GM19372 (cell line): ENCODE measurements at regions not wholly inside any gene's neighbourhood (a gene's known extent, or its start where the extent isn't known, plus 50 kb on each side); places are given as distances from the start of the nearest gene placed in this dataset.
"Not testable (repeated sequence)": the region's sequence is repeated elsewhere in the genome, so short reads cannot be mapped to it uniquely, and the experiment has no call there.

Source experiments
- ATAC-seq: cut with Tn5 transposase; IDR thresholded peaks from one replicate; pipeline ENCODE4 v1.9.1; 2021; ENCODE audit warnings: mild to moderate bottlenecking, low read depth, moderate library complexity; ENCODE audit not compliant: unreplicated experiment

DNA sequence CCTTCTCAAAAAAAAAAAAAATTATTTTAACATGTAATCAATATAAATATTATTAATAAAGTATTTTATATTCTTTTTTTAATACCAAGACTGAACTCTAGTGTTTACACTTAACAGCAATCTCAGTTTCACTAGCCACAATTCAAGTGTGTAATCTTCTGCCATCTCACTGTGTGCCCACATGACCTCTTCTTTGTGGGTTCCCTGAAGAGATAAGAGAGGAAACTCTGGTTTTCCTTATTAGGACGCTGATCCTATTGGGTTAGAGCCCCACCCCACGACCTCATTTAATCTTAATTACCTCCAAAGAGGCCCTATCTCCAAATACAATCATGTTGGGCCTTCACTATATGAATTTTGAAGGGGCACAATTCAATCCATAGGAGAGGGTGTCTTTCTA lies 177.6 kb downstream of the STK31 start:
- ATAC-seq = no peak

DNA sequence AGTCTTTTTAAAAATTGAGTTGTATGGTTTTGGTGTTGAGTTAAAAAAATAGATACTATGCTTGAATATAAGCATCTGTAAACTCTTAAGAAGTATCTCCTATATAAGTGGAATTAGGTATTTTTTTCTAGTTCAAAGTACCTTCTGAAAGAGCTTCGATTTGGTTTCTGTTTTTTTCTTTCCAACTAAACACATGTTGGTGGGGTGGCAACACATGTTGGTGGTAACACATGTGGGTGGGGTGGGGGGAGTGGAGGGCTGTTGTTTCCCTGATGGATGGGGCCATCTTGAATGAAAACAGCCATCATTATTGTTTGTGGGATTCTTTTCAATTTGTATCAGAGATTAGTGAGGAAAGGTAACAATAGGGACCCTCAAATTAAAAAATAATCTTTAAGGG lies 178.9 kb downstream of the STK31 start:
- no peak for ATAC-seq

DNA sequence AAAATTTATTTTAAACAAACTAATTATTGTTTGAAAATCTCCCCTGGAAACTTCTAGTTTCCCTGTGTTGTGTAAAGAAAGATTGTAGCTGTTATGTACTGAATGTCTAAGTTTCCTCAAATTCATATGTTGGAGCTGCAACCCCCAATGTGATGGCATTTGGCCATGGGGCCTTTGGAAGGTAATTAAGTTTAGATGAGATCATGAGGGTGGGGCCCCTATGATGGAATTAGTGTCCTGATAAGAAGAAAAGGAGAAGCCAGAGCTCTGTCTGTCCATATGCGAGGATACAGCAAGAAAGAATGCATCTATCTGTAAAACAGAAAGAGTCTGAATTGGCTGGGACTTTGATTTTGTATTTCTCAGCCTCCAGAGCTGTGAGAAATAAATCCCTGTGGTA lies 179.5 kb downstream of the STK31 start:
- ATAC-seq = no peak

DNA sequence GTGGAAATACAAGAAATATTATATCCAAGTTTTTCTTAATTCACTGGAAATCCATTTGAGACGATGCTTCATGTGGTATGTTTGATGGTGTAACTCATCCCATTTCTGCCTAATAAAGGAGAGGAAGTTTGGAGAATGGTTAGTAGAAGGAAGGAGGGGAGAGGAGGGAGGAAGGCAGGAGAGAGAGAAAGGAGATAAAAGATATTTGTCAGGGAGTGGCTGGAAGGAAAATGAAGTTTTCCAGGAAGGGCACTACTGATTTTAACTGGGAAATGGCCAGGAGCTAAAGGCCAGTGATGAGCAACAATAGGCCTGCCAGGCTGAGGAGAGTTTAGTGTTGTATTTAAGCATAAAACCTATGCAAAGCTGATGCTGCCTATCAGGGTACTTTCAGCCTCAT lies 182.0 kb downstream of the STK31 start:
- no peak for ATAC-seq

DNA sequence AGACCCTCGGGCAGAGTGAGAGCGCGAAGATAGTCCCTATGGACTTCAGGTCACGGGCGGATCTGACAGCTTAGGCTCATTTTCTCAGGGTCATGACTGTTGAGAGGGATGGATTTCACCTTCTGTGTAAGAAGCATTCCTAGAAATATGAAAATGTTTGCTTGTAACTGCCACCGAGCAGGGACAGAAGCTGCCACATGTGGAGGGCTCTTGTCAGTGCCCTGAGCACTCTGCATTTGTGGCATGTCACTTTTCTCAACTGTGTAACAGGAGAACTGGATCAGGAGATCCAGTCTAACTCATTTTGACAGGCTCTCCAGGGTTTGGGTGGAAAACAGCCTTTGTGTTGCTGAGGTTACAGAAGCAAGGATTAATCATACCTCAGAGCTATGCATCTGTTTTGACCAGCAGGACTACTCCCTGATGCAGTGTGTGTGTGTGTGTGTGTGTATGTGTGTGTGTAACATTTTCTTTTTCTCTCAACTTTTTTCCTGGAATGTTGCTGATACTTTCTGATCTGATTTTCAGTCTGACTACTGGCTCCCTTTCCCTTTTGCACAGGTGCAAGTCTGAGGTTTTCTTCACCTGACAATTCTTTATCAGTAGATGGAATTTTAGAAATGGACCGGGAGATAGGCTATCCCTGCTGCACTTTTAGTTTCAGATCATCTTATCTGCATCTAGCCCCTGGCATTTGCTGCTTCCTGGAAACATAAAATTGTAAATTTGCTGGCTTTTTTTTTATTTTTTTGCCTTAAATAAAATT lies 183.3 kb downstream of the STK31 start:
- ATAC-seq = no peak

DNA sequence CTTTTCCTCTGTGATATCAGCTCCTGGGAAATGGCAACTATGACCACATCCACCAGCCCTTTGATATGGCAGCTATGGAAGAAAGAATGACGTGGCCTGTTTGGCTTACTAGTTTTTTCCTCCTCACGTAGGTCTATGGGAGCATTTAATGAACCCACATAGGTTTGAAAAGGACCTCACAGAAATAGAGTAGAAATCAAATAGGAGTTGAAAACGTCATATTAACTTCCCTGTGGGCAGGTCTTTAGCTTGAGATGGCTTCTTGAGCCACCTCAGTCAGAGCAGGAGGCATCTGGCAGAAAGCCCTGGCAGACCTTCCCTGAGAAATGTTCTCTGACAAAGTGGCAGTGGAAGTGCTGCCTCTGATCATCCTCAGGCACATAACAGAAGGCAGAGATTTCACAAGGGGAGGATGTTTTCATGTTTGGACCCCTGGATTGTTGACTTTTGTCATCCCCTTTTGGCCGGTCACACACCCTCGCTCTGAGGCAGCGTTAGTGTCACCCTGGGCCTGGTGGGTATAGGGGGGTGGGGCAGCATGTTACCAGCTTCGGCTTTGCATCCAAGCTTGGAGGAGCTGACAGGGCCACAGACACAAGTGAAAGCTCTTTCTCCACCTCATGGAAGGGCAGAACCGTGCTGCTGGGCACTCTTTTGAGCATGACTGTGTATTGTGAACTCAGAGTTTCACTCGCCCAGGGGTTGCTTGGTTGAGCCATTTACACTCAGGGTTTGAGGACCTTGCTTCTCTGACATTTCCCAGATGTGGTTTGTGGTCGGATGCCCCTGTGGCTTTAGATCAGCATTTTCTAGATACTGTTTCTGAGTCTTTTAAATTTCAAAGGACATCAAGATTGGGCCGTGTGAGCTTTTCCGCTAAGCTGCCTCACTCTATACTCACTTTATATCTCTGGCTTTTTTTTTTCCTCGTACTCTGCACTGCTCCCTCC lies 184.2 kb downstream of the STK31 start:
- ATAC-seq = no peak

DNA sequence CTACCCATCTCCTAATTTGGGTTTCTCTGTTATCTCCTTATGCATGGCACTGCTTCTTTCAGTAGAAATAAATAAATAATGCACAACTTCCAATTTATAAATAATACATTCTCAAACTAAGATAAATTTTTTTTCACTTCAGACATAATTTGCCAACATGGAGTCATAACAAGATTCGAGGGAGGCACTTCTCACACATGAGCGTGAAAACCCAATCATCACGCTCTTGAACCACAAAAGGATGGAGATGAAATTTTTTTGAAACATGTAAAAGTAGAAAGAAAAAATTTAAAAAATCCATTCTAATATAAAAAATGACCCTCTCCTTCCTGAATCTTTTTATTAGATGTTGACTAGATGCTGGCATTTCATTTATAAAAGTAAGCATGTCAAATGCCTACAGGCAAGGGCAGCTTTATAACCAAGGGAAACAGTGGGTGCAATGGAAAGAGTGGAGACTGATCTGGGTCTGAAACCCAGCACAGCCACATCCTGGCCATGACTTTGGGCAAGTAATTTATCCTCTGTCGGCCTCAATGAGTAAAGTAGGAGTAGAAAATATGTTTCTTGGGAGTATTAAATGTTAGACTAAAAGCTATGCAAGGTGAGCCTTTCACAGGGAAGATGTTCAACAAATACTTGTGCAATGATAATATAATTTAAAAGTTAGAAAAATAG lies 185.0 kb downstream of the STK31 start:
- no peak for ATAC-seq

DNA sequence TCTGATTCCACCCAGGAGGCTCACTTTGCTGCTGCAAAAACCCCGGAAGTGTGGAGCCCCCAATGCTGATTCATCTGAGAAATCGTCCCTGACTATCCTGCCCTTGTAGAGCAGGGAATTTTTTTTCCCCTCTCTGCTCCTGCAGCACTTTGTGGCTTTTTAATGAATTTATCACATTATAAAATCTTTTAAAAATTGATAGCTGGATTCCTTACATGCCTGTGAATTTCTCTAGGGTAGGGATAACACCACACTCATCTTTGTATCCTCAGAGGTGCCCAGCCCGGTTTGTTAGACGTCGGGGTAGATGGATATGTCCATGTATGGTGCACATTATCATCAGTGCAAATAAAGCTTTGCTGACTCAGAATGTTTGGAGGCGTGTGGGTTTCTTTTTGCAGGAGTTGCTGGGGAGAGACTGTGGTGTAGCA lies 185.7 kb downstream of the STK31 start:
- no peak for ATAC-seq

DNA sequence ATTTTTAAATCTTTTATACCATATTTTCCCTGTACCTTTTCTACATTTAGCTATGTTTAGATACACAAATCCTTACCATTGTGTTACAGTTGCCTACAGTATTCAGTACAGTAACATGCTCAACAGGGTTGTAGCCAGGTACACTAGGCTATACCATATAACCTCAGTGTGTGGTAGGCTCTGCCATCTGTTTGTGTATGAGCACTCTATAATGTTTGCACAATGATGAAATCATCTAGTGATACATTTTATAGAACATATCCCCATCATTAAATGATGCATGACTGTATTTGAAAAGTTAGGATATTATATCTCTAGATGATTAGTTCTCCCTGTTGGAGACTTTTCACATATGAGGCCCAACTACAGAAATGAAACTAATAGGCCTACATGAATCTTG lies 188.6 kb downstream of the STK31 start:
- no peak for ATAC-seq

DNA sequence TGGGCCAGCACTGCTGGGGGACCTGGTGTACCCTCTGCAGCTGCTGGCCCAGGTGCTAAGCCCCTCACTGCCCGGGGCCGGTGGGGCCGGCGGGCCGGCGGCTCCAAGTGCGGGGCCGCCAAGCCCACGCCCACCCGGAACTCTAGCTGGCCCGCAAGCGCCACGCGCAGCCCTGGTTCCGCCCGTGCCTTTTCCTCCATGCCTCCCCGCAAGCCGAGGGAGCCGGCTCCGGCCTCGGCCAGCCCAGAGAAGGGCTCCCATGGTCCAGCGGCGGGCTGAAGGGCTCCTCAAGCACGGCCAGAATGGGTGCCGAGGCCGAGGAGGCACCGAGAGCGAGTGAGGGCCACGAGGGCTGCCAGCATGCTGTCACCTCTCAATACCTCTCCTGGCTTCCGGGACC lies 194.9 kb downstream of the STK31 start:
- not testable (repeated sequence) for ATAC-seq

DNA sequence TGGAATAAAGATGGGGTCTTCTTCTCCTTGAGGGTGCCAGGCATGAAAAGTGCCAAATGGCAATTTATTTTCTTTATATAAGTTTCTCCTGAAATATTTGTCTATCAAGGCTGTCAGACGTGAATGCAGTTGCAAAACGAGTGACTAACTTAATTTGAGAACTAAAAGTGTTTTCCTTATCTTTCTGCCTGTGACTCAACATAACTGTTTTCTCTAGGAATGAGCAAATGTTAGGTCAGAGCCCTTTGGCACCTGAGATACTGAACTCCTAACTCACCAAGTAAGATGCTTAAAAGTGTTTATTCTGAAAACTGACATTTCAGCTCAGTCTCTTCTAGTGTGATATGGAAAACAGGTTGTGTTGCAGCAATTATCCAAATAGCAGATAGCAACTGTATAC lies 197.0 kb downstream of the STK31 start:
- no peak for ATAC-seq

DNA sequence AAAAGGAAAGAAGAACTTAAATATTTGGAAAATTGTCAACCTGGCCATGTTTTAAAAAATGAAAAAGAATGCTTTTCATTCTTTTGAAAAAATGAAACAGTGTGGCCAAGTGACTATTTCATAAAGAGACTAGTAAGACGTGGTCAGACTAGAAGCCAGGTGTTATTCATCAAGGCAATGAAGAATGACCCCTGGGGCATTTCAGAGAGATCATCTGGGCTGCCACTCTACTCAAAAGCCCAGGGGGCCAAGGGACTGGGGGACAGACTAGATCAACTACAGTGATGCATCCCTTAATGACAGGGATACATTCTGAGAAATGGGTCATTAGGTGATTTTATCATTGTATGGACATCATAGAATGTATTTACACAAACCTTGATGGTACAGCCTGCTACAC lies 199.4 kb downstream of the STK31 start:
- no peak for ATAC-seq

DNA sequence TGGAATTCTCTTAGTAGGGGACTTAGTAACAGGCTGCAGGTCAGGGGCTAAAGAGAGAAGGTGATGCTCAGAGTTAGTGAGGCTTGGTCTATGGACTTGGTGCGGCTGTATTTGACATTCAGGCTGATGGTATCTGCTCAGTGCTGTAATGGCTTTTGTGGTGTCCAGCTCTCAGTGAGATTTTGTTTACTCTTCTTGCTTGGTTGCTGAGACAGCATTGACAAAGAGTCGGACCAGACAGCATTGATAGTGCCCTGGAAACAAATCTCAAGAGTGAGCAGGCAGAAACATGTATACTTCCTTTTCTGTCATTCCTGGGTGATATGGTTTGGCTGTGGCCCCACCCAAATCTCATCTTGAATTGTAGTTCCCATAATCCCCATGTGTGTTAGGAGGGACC lies 202.0 kb downstream of the STK31 start:
- ATAC-seq = no peak

DNA sequence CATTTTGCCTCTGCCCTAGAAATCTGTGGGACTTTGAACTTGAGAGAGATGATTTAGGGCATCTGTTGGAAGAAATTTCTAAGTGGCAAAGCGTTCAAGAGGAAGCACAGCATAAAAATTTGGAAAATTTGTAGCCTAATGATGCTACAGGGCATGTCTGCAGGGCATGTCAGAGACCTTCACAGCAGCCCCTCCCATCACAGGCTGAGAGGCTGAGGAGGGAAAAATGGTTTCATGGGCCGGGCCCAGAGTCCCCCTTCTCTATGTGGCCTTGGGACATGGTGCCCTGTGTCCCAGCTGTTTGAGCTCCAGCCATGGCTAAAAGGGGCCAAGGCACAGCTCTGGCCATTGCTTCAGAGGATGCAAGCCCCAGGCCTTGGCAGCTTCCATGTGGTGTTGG lies 203.0 kb downstream of the STK31 start:
- ATAC-seq = no peak

DNA sequence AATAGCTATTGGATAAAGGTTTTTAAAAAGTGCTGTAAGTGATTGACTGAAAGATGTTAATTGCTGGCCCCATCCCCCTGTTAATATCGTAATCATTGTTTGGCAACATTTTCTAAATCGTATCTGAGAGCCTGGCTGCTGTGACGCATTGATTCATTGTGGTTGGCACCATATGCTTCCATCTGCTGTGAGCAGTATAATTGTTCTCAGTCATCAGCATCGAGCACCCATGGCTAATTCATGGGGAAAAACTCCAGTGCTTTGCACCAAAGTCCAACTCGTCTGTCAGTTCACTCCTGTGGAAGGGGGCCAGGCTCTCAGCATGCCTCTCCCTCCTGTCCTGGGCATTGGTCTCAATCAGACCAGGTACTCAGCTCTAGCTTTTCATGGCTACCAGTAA lies 205.2 kb downstream of the STK31 start:
- no peak for ATAC-seq

DNA sequence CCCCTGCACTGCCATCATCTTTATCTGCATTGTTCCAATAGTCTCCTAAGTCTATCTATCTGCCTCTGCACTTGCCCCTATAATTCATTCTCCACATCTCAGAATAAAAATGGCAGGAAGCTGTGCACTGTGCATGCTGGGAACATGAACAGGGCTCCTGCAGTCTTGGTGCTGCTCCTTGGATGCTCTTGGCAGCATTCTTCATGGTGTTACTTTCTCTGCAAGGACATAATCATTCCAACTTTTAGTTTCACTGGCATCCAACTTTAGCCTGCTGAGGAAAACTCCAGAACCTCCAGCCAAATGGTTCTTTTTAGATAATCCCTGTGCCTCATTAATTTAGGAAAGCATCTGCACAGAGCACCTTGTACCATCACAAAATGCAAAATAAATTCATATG lies 208.3 kb downstream of the STK31 start:
- no peak for ATAC-seq

DNA sequence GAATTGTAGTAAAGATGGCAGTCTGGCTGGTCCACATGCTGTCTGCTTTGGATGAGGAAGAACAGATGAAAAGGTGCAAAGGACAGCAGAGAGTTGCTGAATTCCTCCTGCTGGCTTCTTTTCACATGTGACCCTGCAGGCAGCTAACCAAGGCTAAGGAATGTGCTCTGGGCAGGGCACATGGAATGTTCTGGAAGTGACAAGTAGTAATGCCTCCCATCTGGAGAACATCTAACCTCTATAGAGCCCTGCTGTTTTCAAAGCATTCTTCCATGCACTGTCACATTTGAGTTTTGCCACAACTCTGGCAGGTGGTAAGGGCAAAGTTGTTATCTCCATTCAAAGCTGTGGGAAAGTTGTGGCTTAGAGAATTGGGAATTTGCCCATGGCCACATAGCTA lies 208.8 kb downstream of the STK31 start:
- ATAC-seq = no peak

DNA sequence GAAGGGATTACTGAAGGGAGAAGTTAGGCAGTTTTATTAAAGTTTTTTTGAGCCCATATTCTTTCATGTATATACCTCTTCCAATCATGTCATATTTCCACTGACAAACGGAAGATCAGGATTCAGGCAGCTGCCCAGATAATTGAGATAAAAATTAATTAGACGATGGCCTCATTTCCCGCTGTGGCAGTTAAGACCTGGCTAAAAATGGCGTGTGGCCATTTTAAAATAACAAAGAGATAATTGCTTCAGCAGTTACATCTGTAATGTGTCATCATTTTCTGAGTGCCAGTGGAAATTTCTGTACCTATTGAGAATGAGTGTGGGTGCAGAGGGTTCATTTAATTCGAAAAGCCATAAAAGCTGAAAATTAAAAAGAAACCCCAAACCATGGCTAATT lies 215.1 kb downstream of the STK31 start:
- no peak for ATAC-seq

DNA sequence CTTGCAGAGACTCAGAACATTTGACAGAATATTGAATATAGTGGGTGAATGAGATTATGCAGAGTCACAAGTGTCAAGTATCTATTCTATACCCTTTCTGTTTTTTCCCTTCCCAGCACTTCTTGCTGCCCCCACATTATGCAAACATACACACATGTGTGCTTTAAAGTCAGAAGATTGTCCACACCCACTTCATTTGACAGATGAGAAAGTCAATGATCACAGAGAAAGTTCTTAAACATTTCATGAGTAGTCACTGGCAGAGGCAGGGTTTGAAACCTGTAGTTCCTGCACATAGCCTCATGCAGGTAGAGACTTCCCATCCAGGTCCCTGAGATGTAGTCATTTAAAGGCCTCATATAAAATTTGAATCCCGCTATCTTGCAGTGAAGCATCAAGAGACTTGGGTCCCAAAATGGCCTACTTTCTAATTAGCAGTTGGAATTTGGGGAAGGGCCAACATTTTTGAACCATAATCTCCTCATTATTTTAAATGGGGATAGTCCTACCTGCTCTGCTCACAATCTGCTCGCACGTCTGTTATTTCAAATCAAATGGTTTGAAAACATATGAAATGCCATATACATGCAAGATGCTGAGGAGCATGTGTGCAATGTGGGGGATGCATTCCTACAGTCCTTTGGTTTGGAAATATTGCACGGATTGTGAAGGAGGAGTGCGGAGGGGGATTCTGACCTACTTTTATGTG lies 217.8 kb downstream of the STK31 start:
- no peak for ATAC-seq

DNA sequence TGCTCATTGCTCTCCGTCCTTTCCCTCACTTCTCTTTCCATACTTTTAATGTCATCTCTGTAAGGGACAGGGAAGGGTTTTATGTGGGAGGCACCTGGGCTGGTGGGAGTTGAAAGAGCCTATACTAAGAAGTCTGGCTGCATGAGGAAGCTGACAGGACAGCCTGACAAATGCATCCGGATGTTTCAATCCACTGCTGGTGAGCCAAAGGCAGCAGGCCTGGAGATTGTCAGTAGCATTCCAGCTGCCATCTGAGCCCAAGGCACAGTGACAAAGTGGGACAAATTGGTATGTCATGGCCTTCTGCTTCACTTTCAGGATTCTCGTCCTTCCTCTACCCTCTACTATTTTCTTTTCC lies 218.4 kb downstream of the STK31 start:
- ATAC-seq = no peak

DNA sequence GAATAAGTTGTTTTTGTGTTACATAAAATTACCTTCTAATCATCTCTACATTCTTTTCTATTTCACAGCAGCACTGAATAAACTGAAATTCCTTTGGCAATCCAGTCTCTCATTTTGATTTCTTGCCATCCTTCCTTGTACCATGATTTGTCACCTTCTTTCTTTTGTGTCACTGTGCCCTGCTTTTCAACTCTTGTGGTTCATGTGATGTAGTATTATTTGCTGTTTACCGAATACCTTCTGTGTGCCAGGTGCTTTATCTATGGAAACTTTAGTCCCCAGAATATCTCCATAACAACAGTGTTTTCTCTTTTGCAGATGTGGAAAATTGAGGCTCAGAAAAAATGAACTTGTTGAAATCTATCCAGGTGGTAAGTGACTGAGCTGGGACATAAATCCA lies 220.3 kb downstream of the STK31 start:
- ATAC-seq = no peak
